ENCODE measurements at regions not wholly inside any gene's neighbourhood (a gene's known extent, or its start where the extent isn't known, plus 50 kb on each side); places are given as distances from the start of the nearest gene placed in this dataset.
A peak's percentile ranks its signal among the peaks of the same experiment; 100 is the strongest.

DNA sequence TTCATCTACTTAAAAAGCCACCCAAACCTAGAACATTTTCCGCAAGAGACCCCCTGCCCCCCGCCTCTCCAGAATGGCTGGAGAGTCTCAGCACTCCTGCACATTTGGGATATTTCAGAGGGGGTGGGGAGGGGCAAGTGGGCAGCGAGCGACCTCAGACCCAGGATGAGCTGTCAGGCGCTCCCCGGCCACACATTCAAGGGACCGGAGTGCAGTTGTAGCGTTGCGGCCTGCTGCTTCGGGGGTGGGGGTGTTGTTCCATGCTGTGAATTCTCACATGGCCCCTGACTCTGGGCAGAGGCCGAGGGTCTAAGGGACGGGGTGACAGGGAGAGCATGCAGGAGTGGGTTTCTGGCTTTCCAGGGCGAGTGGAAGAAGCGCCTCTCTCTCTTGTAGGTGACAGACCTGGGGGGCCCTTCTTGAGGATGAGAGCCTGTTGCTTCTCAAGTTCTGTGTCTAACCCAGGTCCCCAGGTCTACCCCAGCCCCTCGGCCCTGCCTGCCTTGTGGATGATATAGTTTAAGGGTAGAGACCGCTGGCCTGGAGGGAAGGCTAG, 231.2 kb downstream of the SEC14L1 start:
- Histone ChIP-seq H3K27me3 (ENCODE audit: control insufficient read depth in 1 of 2, insufficient read depth in 2 of 2, low read length in 2 of 2) (no peaks in the 10 kb centered on the region), H3K36me3 (ENCODE audit: insufficient read depth, low read length) (no peaks in the 10 kb centered on the region), H3K4me3 (ENCODE audit: low read length) (peak overlapping the region; percentile 100), H3K27ac (ENCODE audit: low read depth in 1 of 2, low read length in 2 of 2) (peak overlapping the region; percentile 45 to 60), H3K4me1 (ENCODE audit: insufficient read depth, low read length) (peaks cover 71% of the 10 kb centered on the region), H3K9me3 (ENCODE audit: control insufficient read depth in 1 of 2, insufficient read depth in 1 of 2, low read length in 2 of 2) (no peaks in the 10 kb centered on the region)
- ATAC-seq (ENCODE audit: poor library complexity) (no peak), DNase-seq (peak in 1 of 14 experiments; percentile 34)
- peak overlapping the region; percentile 93 for H3K4me3 Mint-ChIP-seq
- H3K4me1 Mint-ChIP-seq (ENCODE audit: low read depth) = peaks cover 72% of the 10 kb centered on the region
- peaks cover 29% of the 10 kb centered on the region for H3K36me3 Mint-ChIP-seq (ENCODE audit: low read depth)
- no peaks in the 10 kb centered on the region for H3K9me3 Mint-ChIP-seq
- peak overlapping the region; percentile 91 for H3K27ac Mint-ChIP-seq
- ChIA-PET POLR2A (interaction anchor here (0.6 to 5.4 kb wide), 12 partner anchors 10 to 118 kb away, joined by 3 to 55 read pairs (median 4); no protein-coding TSS in a partner anchor), CTCF (interaction anchor here (1.0 to 6.9 kb wide), 3 partner anchors 28 to 39 kb away, joined by 3 to 40 read pairs (median 8); no protein-coding TSS in a partner anchor)
- intact Hi-C loops (cut with DNase I, micrococcal nuclease) = loop anchor here (5.0 kb wide), 2 partner anchors 35 to 90 kb away; no protein-coding TSS in a partner anchor
- TF ChIP-seq, protein P1, sequence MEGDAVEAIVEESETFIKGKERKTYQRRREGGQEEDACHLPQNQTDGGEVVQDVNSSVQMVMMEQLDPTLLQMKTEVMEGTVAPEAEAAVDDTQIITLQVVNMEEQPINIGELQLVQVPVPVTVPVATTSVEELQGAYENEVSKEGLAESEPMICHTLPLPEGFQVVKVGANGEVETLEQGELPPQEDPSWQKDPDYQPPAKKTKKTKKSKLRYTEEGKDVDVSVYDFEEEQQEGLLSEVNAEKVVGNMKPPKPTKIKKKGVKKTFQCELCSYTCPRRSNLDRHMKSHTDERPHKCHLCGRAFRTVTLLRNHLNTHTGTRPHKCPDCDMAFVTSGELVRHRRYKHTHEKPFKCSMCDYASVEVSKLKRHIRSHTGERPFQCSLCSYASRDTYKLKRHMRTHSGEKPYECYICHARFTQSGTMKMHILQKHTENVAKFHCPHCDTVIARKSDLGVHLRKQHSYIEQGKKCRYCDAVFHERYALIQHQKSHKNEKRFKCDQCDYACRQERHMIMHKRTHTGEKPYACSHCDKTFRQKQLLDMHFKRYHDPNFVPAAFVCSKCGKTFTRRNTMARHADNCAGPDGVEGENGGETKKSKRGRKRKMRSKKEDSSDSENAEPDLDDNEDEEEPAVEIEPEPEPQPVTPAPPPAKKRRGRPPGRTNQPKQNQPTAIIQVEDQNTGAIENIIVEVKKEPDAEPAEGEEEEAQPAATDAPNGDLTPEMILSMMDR (IDR thresholded peaks at IDR 0.05) = no peak
- no peaks in the 10 kb centered on the region for H3K27me3 Mint-ChIP-seq

DNA sequence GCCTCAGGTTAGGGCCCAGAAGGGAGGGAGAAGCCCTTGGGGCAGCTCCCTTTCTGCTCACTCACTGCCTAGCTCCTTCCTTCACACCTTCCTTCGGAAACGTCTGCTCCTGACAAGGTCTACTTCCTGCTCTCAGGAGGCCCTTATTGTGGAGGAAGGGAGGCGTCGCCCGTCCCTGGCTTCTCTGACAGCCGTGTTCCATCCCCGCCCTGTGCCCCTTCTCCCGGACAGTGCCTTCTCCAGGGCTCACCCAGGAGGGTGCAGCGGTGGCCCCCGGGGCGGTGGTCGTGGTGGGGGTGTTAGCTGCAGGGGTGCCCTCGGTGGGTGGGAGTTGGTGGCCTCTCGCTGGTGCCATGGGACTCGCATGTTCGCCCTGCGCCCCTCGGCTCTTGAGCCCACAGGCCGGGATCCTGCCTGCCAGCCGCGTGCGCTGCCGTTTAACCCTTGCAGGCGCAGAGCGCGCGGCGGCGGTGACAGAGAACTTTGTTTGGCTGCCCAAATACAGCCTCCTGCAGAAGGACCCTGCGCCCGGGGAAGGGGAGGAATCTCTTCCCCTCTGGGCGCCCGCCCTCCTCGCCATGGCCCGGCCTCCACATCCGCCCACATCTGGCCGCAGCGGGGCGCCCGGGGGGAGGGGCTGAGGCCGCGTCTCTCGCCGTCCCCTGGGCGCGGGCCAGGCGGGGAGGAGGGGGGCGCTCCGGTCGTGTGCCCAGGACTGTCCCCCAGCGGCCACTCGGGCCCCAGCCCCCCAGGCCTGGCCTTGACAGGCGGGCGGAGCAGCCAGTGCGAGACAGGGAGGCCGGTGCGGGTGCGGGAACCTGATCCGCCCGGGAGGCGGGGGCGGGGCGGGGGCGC, 231.9 kb downstream of the SEC14L1 start:
- Histone ChIP-seq H3K27me3 (ENCODE audit: control insufficient read depth in 1 of 2, insufficient read depth in 2 of 2, low read length in 2 of 2) (no peaks in the 10 kb centered on the region), H3K9me3 (ENCODE audit: control insufficient read depth in 1 of 2, insufficient read depth in 1 of 2, low read length in 2 of 2) (no peaks in the 10 kb centered on the region), H3K4me3 (ENCODE audit: low read length) (peak overlapping the region; percentile 100), H3K27ac (ENCODE audit: low read depth in 1 of 2, low read length in 2 of 2) (peak overlapping the region; percentile 45 to 60), H3K4me1 (ENCODE audit: insufficient read depth, low read length) (peaks cover 73% of the 10 kb centered on the region), H3K36me3 (ENCODE audit: insufficient read depth, low read length) (no peaks in the 10 kb centered on the region)
- H3K27ac Mint-ChIP-seq = peak overlapping the region; percentile 91
- ChIA-PET POLR2A (interaction anchor here (0.5 to 6.1 kb wide), 22 partner anchors 10 to 1020 kb away, joined by 3 to 91 read pairs (median 6); no protein-coding TSS in a partner anchor), CTCF (interaction anchor here (1.0 to 6.9 kb wide), 3 partner anchors 27 to 40 kb away, joined by 3 to 40 read pairs (median 20); no protein-coding TSS in a partner anchor)
- H3K9me3 Mint-ChIP-seq = no peaks in the 10 kb centered on the region
- ATAC-seq (ENCODE audit: poor library complexity) (peak; percentile 25), DNase-seq (peak in 13 of 14 experiments; percentile 30 to 78 (median 58))
- H3K27me3 Mint-ChIP-seq = no peaks in the 10 kb centered on the region
- intact Hi-C loops (cut with DNase I, micrococcal nuclease) = loop anchor here (5.0 kb wide), 2 partner anchors 35 to 90 kb away; no protein-coding TSS in a partner anchor
- TF ChIP-seq, protein P1 (IDR thresholded peaks at IDR 0.05) = no peak
- H3K4me1 Mint-ChIP-seq (ENCODE audit: low read depth) = peaks cover 75% of the 10 kb centered on the region
- peaks cover 29% of the 10 kb centered on the region for H3K36me3 Mint-ChIP-seq (ENCODE audit: low read depth)
- H3K4me3 Mint-ChIP-seq = peak overlapping the region; percentile 93
